ENCODE measurements at regions not wholly inside any gene's neighbourhood (a gene's known extent, or its start where the extent isn't known, plus 50 kb on each side); places are given as distances from the start of the nearest gene placed in this dataset.

- TF ChIP-seq CTCF (IDR thresholded peaks at IDR 0.05; ENCODE audit: low read depth, low read length, missing input control) (no peak), ATF3 (IDR thresholded peaks at IDR 0.05) (no peak), SP1 (IDR thresholded peaks at IDR 0.05) (no peak)
These were observed 309.6 kb upstream of the TMTC4 start for GRCh38 chr13:100984085-100984705.

All from liver (tissue), 3 donors.